Osteocyte (in vitro differentiated cells): ENCODE measurements at regions not wholly inside any gene's neighbourhood (a gene's known extent, or its start where the extent isn't known, plus 50 kb on each side); places are given as distances from the start of the nearest gene placed in this dataset.
"Not testable (repeated sequence)": the region's sequence is repeated elsewhere in the genome, so short reads cannot be mapped to it uniquely, and the experiment has no call there.

Experiments used
- DNase-seq: peaks from one replicate; pipeline ENCODE4 v3.0.0; 2021; ENCODE audit warnings: mixed read lengths; ENCODE audit not compliant: unreplicated experiment; ENCODE audit errors: extremely low spot score
- H3K27ac Mint-ChIP-seq: one replicate; pipeline ENCODE4 v1.8.0; 2021; ENCODE audit warnings: mild to moderate bottlenecking, mixed read lengths; ENCODE audit not compliant: unreplicated experiment
- H3K27me3 Mint-ChIP-seq: one replicate; pipeline ENCODE4 v1.8.0; 2021; ENCODE audit warnings: mixed read lengths; ENCODE audit not compliant: unreplicated experiment
- H3K36me3 Mint-ChIP-seq: one replicate; pipeline ENCODE4 v1.8.0; 2021; ENCODE audit warnings: mixed read lengths; ENCODE audit not compliant: unreplicated experiment
- H3K4me1 Mint-ChIP-seq: one replicate; pipeline ENCODE4 v1.8.0; 2021; ENCODE audit warnings: mixed read lengths; ENCODE audit not compliant: unreplicated experiment
- H3K4me3 Mint-ChIP-seq: one replicate; pipeline ENCODE4 v1.8.0; 2021; ENCODE audit warnings: mild to moderate bottlenecking, moderate library complexity, mixed read lengths; ENCODE audit not compliant: unreplicated experiment
- H3K9me3 Mint-ChIP-seq: one replicate; pipeline ENCODE4 v1.8.0; 2021; ENCODE audit warnings: mixed read lengths; ENCODE audit not compliant: unreplicated experiment
- CTCF ChIP-seq: fragments of 200-600 bp; sonication (generic); IDR thresholded peaks from 2 replicates; pipeline ENCODE4 v1.5.0; 2021; ENCODE audit warnings: antibody characterized with exemption, mild to moderate bottlenecking, moderate library complexity

- DNase-seq, result no peak
- Mint-ChIP-seq H3K27me3 (peaks cover 9% of the 10 kb centered on the region), H3K4me1 (peaks cover 3% of the 10 kb centered on the region), H3K36me3 (no peaks in the 10 kb centered on the region), H3K4me3 (no peak overlapping the region), H3K9me3 (no peaks in the 10 kb centered on the region), H3K27ac (no peak overlapping the region)
- TF ChIP-seq CTCF, result no peak
Measured at GRCh38 chr6:84882768-84883766, 118.7 kb upstream of the TBX18 start.

GRCh38 chr6:84879385-84879784 lies 115.0 kb upstream of the TBX18 start:
- not testable (repeated sequence) for H3K4me3 Mint-ChIP-seq, H3K9me3 Mint-ChIP-seq, DNase-seq, H3K27ac Mint-ChIP-seq, H3K4me1 Mint-ChIP-seq, H3K36me3 Mint-ChIP-seq, H3K27me3 Mint-ChIP-seq

GRCh38 chr6:84877515-84878210 lies 113.3 kb upstream of the TBX18 start:
- no peak for TF ChIP-seq CTCF
- Mint-ChIP-seq H3K4me1 (peaks cover under 1% of the 10 kb centered on the region), H3K27ac (no peak overlapping the region), H3K36me3 (no peaks in the 10 kb centered on the region), H3K9me3 (no peaks in the 10 kb centered on the region), H3K4me3 (no peak overlapping the region), H3K27me3 (peaks cover 12% of the 10 kb centered on the region)
- DNase-seq, result no peak

GRCh38 chr6:84876723-84877514 lies 112.5 kb upstream of the TBX18 start:
- no peak for TF ChIP-seq CTCF
- DNase-seq, result no peak
- H3K36me3 Mint-ChIP-seq, result no peaks in the 10 kb centered on the region
- H3K4me1 Mint-ChIP-seq, result no peaks in the 10 kb centered on the region
- H3K4me3 Mint-ChIP-seq, result no peak overlapping the region
- H3K9me3 Mint-ChIP-seq, result no peaks in the 10 kb centered on the region
- H3K27ac Mint-ChIP-seq, result no peak overlapping the region
- peaks cover 11% of the 10 kb centered on the region for H3K27me3 Mint-ChIP-seq

GRCh38 chr6:84872996-84873723 lies 108.8 kb upstream of the TBX18 start:
- DNase-seq, result no peak
- Mint-ChIP-seq H3K4me1 (no peaks in the 10 kb centered on the region), H3K9me3 (no peaks in the 10 kb centered on the region), H3K36me3 (no peaks in the 10 kb centered on the region), H3K4me3 (no peak overlapping the region), H3K27me3 (peaks cover 13% of the 10 kb centered on the region), H3K27ac (no peak overlapping the region)
- no peak for TF ChIP-seq CTCF
